SK-N-SH treated with all-trans-retinoic acid at 6 μM for 48 hours (cell line): ENCODE measurements at regions not wholly inside any gene's neighbourhood (a gene's known extent, or its start where the extent isn't known, plus 50 kb on each side); places are given as distances from the start of the nearest gene placed in this dataset.

Source experiments
- CSRNP3 ChIP-seq: fragments of 250-450 bp; sonication (Bioruptor Pico); IDR thresholded peaks from 2 replicates; pipeline ENCODE4 v1.5.1; 2021; ENCODE audit warnings: mild to moderate bottlenecking, moderate library complexity
- ESRRG ChIP-seq: fragments of 250-450 bp; sonication (Bioruptor Pico); IDR thresholded peaks from 2 replicates; pipeline ENCODE4 v1.6.1; 2021; ENCODE audit warnings: mild to moderate bottlenecking
- OSR1 ChIP-seq: fragments of 250-450 bp; sonication (Bioruptor Pico); IDR thresholded peaks from 2 replicates; pipeline ENCODE4 v1.8.0; 2022; ENCODE audit warnings: moderate library complexity, mild to moderate bottlenecking, inconsistent platforms
- RARB ChIP-seq: fragments of 250-450 bp; sonication (Bioruptor Pico); IDR thresholded peaks from 2 replicates; pipeline ENCODE4 v1.8.0; 2021; ENCODE audit warnings: mild to moderate bottlenecking, moderate library complexity
- ZFP3 ChIP-seq: fragments of 250-450 bp; sonication (Bioruptor Pico); IDR thresholded peaks from 2 replicates; pipeline ENCODE4 v1.5.0; 2020; ENCODE audit warnings: mild to moderate bottlenecking, moderate library complexity
- ZNF8 ChIP-seq: fragments of 450-650 bp; formaldehyde crosslinking; IDR thresholded peaks from 2 replicates; pipeline ENCODE4 v1.5.0; 2020; ENCODE audit warnings: mild to moderate bottlenecking, moderate library complexity

GRCh38 chr21:41597811-41598231 lies 89.9 kb upstream of the TMPRSS2 start:
- TF ChIP-seq RARB (CRISPR knock-in tag) (no peak), ESRRG (CRISPR knock-in tag) (no peak), ZFP3 (CRISPR knock-in tag) (no peak), CSRNP3 (CRISPR knock-in tag) (no peak), ZNF8 (no peak), OSR1 (no peak)
